ENCODE measurements at regions not wholly inside any gene's neighbourhood (a gene's known extent, or its start where the extent isn't known, plus 50 kb on each side); places are given as distances from the start of the nearest gene placed in this dataset.
"Not testable (repeated sequence)": the region's sequence is repeated elsewhere in the genome, so short reads cannot be mapped to it uniquely, and the experiment has no call there.

DNA sequence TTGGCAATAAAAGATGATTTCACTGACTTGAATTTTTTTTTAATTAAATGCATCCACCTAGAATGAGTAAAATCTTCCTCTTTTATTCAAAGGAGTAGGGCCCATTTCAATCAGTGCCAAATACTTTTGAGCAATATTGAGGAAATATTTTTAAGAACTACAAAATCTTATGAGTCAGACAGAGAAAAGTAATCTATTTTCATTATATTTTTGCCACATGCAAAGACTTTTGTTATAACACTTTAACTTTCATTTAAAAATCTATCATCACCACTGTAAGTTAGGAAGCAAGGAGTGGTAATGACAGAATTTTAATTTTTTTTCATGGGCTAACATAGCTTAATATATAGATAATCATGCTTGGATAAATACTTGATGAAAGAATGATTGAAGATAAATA is 345.2 kb upstream of the KITLG start:
- DNase-seq, result no peak

GRCh38 chr12:88924162-88924561 is 343.9 kb upstream of the KITLG start:
- no peak for DNase-seq

DNA sequence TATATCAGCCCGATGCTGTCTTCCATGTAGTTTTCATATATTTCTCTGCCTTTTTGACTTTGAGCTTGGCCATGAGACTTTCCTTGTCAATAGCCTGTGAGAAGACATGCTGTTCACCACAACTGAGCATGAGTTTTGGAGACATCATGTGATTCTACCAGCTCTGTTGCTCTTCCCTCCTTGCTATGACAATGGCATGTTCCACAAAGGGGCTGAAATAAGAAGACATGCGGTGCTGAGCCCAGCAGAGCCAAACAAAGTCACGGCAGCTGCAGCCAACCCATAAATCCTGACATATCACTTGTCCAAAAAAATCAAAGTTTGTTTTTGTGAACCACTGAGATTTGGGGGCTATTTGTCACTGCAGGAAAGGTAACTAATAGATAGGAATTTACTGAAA is 343.4 kb upstream of the KITLG start:
- no peak for DNase-seq

DNA sequence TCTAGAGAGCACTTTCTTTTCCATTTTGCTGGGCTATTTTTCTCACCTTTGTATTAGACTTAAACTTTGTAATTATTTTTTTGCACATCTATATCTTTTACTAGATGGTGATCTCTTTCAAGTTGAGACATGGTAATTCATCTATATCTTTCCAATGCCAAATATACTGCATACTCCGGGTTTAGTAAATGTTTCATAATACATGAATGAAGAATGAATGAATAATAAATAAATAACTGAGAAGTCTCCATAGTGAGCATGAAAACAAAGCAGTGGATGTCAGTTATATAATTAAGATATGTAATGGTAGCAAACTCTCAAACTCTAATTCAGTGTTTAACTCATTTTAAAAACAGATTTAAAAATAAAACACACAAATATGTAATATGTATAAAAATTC is 342.5 kb upstream of the KITLG start:
- no peak for DNase-seq

DNA sequence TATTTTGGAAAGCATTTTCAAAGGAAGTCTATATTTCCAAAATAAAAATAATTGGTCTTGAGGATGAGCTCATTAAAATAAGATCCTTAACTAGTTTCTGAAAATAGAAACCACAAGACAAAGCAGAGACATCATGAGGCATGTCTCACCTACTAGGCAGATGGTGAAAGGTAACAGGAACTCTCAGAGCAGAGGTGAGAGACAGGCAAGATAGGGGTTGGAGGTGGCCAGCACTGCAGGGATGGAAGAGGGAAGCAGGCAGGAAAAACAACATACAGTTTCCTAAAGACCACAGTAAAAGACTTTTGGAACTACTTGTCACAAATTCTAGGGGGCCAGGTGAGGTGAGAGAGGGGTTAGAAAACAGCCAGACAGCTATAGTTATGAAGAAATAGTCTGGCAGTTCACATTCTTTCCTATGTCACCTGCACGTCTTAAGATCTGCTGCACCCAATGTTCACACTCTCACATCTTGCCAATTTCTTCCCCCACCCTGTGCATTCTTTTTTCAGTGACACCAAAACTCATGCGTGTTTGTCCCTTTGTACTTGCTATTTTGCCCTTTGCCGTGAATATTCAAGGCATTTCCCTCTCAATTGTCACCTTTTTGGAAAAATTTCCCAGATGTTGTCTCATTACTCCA is 341.7 kb upstream of the KITLG start:
- no peak for DNase-seq

DNA sequence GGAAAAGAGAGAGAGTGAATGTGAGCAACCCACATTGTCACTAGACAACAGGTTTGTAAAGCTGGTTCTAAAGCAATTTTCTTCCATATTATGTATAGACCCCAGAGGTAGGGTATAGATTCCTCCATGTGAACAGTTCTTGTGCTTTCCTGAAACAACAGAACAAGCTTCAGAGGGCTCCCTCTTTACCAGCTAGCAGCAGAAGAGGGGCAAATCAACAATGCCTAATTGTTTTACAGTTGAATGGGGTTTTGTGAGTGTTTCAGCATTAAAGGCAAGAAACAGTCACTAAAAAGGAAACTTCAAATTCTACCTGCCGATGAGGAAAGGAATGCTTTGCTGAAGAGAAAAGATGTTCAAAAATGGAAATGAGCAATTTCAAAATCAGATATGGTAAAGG is 341.2 kb upstream of the KITLG start:
- no peak for DNase-seq

DNA sequence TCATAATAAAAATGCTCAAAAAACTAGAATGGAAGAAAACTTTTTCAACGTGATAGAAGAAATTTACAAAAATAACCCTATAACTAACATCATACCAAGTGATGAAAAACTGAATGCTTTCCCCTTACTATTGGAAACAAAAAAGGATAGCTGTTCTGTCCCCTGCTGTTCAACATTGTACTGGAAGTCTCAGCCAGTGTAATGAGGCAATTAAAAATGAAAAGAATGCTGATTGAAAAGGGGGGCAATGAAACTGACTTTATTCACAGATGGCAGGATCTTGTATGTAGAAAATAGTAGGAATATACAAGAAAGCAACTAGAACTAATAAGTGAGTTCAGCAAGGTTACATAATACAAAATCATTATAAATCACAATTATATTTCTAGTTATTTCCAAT is 337.9 kb upstream of the KITLG start:
- DNase-seq, result no peak

DNA sequence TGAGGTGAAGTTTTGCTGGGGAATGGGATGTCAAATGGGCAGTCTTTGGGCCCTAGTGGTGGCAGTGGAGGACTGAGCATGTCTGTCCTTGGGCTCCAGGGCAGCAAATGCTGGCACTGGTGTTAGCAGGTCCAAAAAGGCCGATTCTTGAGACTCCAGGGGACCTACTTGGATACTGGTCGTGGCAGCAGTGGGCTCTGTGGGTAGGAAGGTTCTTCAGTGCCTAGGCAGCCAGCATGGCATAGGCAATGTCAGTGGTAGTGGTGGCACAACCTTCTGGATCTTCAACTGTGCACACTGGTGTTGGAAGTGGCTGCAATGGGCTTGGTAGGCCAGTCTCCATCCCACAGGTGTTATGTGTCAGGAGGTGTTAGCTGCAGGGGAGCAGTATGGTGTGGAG is 334.7 kb upstream of the KITLG start:
- no peak for DNase-seq

DNA sequence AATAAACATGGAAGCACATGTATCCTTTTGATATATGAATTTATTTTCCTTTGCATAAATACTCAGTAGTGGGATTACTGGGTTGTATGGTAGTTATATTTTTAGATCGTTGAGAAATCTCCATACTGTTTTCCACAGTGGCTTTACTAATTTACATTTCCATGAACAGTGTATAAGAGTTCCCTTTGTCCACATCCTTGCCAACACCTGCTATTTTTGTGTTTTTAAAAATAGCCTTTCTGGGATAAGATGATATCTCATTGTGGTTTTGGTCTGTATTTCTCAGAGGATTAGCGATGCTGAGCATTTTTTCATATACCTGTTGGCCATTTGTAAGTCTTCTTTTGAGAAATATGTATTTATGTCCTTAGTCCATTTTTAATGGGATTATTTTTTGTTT is 329.2 kb upstream of the KITLG start:
- no peak for DNase-seq

DNA sequence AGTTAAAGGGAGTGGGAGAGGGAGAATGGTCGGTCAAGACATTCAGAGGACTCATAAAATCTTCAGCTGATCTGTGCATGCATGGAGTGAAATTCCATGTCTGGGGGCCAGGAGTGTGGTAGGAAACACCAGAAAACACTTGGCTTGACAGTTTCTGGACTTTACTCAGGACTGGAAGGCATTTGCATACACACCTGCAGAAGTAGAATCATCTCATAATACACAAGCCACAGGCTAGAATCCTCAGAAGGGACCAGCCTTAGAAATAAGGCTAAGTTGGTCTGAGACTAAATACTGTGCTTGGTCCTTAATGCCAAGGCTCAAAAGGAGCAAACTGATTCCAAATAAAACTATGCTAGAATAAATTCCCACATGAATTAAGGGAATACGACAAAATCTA is 328.1 kb upstream of the KITLG start:
- no peak for DNase-seq

GRCh38 chr12:88904705-88905104 is 324.4 kb upstream of the KITLG start:
- DNase-seq, result peak; percentile 45

GRCh38 chr12:88903333-88903732 is 323.1 kb upstream of the KITLG start:
- DNase-seq, result no peak

GRCh38 chr12:88897723-88898122 is 317.5 kb upstream of the KITLG start:
- no peak for DNase-seq

- no peak for DNase-seq
Measured at GRCh38 chr12:88896958-88897357, 316.7 kb upstream of the KITLG start.

DNA sequence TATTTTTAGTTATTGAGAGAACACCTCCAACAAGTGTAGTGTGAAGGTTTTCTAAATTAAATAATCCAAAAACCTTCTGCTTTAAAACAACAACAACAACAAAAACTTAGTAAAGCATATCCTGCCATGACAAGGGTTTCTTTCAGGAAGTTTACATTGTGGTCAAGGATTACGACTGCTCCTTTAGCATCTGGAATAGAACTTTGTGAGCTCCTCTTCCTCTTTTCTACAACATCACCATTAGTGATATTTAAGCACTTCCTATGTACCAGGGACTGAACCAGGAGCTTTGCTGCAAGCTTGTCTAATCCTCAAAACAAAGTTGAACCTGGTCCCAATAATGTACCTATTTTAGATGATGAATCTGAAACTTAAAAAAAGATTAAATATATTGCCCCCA is 315.4 kb upstream of the KITLG start:
- no peak for DNase-seq

- DNase-seq, result peak; percentile 19
Measured at GRCh38 chr12:88893801-88894200, 313.5 kb upstream of the KITLG start.

- not testable (repeated sequence) for DNase-seq
Measured at GRCh38 chr12:88891434-88891833, 311.2 kb upstream of the KITLG start.

DNA sequence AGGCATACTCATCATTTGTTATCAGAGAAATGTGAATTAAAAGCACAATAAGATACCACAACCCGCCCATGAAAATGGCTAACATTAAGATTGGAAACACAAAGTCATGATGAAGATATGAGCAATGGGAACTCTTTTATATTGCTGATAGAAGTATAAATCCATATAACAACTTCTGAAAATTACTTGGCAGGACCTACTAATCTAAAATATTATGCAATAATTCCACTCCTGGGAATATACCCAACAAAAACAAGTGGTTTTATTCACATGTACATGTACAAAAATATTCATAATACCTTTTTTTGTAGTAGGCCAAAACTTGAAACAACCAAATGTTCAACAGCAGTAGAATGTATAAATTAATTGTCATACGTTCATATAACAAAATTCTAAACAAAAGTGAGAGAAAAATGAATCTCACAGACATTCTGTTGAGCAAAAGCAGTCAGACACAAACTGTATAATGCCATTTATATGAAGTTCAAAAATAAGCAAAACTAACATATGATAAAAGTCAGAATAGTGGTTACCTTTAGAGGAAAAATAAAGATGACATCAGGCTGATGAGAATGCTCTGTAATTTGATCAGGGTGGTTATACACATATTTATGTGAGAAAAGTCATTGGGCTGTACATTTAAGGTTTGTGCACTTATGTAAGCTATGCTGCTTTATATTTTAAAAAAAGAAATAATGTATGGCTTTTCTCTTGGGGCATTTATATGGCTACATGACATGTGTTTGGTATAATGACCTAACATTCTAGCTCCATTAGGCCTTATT is 309.2 kb upstream of the KITLG start:
- no peak for DNase-seq

GRCh38 chr12:88884600-88884999 is 304.3 kb upstream of the KITLG start:
- no peak for DNase-seq

DNA sequence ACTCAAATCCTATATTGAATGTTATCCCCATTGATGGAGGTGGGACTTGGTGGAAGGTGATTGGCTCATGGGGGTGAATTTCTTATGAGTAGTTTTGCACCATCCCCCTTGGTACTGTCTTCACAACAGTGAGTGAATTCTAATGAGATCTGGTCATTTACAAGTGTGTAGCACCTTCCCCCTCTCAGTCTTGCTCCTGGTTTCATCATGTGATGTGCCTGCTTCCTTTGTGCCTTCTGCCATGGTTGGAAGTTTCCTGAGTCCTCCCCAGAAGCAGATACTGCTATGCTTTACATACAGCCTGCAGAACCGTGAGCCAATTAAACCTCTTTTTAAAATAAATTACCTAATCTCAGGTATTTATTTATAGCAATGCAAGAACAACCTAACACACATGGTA is 302.4 kb upstream of the KITLG start:
- no peak for DNase-seq

DNA sequence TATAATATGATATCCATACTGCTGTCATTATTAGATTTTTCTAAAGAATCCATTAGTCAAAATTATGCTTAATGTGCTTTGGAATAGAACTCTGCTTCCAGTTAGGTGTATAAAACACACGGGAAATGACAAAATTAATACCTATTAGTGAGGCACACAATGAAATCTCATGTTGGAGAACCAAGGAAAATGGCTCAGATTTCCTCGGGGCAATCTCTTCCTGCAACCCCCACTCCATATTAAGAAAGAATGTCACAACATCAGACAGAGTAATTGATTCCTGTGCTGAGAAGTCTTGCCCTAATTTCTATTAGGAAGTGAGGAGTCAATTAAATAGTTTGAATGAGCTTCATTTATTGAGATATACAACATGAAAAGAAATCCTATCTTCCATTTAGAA is 299.8 kb upstream of the KITLG start:
- no peak for DNase-seq

GRCh38 chr12:88878295-88878694 is 298.0 kb upstream of the KITLG start:
- no peak for DNase-seq

DNA sequence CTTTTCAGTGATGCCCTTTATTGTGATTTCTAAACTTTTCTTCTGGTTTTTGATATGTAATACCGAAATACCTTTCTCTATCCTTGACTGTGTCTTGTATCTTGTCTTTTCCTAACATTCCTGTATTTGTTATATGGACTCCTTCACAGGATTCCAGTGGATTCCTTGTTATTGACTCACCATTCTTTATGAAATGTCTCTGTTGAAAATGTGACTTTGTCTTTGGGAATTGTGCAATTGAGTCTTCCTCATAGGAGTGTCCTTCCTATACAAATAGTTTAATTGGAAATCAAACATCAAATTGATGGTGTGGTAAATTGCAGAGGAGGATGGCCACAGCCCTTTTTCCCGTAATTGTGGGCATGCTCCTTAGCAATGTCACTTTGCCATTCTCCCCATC is 296.6 kb upstream of the KITLG start:
- no peak for DNase-seq

DNA sequence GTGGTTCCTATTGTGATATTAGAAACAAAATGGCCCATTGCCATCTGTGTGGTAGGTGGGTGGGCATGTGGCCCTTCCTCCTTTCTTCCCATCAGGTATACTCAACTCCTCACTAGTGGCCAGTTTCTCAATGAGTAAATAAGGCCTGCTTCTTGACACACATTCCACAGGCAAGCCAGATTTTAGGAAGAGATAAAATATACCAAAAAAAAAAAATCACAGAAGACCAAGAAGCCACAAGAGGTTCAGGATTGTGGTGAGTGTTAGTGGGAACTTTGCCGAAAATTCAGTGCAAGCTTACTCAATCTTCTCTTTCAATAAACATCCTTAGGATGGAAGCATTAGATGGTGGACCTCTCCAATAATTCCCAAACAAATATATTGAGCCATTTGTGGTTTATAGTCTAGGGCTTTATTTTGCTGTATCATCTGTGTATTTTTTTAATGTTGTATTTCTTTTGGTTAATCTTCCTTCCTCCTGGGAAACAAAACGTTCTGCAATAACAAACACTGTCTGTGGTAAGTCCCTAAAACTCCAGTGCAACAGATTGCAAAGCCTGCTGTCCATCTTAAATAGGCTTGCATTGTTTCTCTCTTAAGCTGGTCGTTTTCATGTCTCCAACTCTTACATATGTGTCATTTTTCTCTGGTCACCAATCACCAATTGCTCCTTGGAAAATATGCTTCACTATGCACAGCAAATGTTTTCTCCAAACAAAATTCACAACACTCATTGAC is 289.9 kb upstream of the KITLG start:
- DNase-seq, result no peak
